ENCODE measurements at regions not wholly inside any gene's neighbourhood (a gene's known extent, or its start where the extent isn't known, plus 50 kb on each side); places are given as distances from the start of the nearest gene placed in this dataset.

DNA sequence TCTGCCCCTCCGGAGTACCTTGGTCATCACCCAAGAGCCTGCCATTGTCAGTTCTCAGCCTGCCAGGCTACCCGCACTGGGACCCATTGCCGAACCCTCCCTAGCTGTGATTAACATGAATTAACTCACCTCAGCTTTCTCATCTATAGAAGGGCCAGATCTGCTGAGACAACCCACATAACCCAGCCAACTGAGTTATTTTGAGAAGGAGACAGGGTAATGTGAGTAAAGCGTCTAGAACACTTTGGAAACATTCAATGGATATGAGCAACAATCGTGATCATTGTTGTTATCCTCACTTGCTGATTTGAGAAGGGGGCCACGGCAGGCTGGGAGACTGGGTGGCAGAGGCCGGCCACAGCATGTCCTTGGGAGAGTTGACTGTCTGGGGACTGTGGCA, 196.8 kb downstream of the GLI2 start:
- Histone ChIP-seq H3K4me3 (no peak overlapping the region), H3K9me3 (replicated peaks) (peaks cover 5% of the 10 kb centered on the region), H3K27me3 (ENCODE audit: low read depth) (peaks cover 16% of the 10 kb centered on the region), H3K36me3 (no peaks in the 10 kb centered on the region), H3K4me1 (peaks cover 13% of the 10 kb centered on the region), H3K27ac (replicated peaks) (no peak overlapping the region)
- TF ChIP-seq, protein P1, sequence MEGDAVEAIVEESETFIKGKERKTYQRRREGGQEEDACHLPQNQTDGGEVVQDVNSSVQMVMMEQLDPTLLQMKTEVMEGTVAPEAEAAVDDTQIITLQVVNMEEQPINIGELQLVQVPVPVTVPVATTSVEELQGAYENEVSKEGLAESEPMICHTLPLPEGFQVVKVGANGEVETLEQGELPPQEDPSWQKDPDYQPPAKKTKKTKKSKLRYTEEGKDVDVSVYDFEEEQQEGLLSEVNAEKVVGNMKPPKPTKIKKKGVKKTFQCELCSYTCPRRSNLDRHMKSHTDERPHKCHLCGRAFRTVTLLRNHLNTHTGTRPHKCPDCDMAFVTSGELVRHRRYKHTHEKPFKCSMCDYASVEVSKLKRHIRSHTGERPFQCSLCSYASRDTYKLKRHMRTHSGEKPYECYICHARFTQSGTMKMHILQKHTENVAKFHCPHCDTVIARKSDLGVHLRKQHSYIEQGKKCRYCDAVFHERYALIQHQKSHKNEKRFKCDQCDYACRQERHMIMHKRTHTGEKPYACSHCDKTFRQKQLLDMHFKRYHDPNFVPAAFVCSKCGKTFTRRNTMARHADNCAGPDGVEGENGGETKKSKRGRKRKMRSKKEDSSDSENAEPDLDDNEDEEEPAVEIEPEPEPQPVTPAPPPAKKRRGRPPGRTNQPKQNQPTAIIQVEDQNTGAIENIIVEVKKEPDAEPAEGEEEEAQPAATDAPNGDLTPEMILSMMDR (IDR thresholded peaks at IDR 0.05; ENCODE audit: borderline replicate concordance): no peak
- no peak for DNase-seq
- intact Hi-C loops (cut with micrococcal nuclease): no loop called here

DNA sequence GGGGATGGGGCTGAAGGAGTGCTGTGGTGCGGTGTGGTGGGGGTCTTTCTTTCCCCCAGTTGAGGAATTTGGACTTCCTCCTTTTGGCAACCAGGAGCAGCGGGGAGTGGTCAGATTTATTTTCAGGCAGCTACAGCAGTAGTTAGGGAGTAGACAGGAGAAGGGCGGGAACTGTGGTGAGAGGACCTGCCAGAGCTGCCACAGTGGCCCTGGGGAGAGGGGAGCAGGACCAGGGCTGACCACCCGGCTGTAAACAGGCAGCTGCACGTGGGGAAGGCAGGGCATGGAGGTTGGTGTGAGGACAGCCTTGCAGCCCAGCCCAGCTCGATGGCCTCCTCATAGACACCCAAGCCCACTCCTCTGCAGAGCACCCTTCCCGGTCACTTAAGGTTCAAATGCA, 197.2 kb downstream of the GLI2 start:
- TF ChIP-seq, protein P1 (IDR thresholded peaks at IDR 0.05; ENCODE audit: borderline replicate concordance): no peak
- DNase-seq: no peak

DNA sequence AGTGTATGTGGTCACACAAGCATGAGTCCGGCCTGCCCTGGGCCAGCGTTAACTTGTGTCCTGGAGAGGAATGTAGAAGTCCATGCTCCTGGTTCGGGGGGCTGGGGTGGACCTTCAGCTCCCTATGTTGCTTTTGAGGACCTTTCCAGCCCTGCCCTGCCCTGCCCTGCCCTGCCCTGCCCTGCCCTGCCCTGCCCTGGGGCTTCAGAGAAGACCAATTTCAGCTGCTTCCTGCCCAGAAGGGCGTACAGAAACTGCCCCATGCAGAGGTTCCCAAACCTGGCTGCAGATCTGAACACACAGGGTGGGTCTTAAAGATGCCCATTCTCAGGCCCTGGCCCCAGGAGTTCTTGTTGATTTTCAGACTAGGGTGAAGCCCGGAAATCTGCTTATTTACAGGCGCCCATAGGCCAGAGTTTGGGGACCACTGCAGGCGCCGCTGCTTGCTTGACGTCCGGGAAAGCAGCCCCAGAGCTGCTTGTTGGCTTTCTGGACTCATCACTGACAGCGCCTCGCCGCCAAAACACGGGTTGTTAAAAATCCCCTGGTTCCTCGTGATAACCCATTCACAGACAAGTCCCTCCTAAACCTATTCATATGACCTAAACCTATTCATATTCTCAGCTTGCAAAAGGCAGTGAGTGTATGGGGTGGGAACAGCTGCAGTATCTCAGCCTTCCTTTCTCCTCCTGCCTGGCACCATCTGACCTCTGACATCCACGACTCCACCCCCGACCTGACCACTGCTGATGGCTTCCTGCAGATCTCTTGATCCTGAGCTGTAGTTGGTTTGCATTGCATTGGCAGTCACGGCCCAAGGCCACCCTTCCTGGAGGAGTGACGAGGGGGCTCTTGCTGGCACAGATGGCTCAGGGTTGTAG, 198.3 kb downstream of the GLI2 start:
- TF ChIP-seq, protein P1 (IDR thresholded peaks at IDR 0.05; ENCODE audit: borderline replicate concordance): no peak
- DNase-seq: no peak
- H3K9me3 ChIP-seq (replicated peaks): peaks cover 5% of the 10 kb centered on the region
- H3K27me3 ChIP-seq (ENCODE audit: low read depth): peaks cover 16% of the 10 kb centered on the region
- H3K4me3 ChIP-seq: no peak overlapping the region
- H3K4me1 ChIP-seq: peaks cover 25% of the 10 kb centered on the region
- no peak overlapping the region for H3K27ac ChIP-seq (replicated peaks)
- intact Hi-C loops (cut with micrococcal nuclease): no loop called here
- no peaks in the 10 kb centered on the region for H3K36me3 ChIP-seq

More for the DNA sequence above, 197.2 kb downstream of the GLI2 start:
- Histone ChIP-seq H3K27ac (replicated peaks) (no peak overlapping the region), H3K27me3 (ENCODE audit: low read depth) (peaks cover 16% of the 10 kb centered on the region), H3K9me3 (replicated peaks) (peaks cover 5% of the 10 kb centered on the region), H3K4me1 (peaks cover 18% of the 10 kb centered on the region), H3K36me3 (no peaks in the 10 kb centered on the region), H3K4me3 (no peak overlapping the region)
- intact Hi-C loops (cut with micrococcal nuclease): no loop called here

DNA sequence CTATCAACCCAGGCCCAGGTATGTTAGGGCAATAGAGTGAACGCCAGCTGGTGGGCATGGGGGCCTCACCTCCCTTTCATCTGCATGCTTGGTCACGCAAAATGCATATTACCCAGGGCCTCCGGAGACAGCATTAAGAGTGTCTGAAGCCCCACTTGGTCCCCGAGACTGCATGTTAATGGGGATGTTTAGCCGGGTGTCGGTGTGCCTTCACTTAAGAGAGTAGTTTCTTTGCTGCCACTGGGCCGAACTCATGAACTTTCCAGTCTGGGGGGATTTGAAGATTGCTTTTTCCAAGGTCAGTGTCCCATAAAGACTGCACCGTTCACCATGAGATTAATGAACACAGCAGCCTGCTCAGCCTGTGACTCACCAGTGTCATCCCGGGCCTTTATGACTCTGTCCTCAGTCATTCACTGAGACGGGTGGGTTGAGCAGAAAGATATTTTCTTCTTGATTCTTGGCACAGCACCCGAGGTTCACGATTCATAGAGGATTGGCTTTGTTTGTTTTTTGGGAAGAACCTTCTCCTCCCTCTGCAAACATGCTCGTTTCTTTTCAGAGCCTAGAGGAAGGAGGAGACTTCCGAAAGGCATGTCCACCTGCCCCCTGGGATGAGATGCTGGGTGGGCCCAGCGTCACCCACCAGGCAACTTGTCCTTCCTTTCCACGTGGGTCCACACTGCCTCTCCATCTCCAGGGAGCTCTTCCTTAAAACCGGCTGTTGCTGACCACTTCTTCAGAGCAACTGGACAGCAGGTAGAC, 199.1 kb downstream of the GLI2 start:
- Histone ChIP-seq H3K9me3 (replicated peaks) (peaks cover 5% of the 10 kb centered on the region), H3K4me3 (no peak overlapping the region), H3K27me3 (ENCODE audit: low read depth) (peaks cover 16% of the 10 kb centered on the region), H3K27ac (replicated peaks) (no peak overlapping the region), H3K36me3 (no peaks in the 10 kb centered on the region), H3K4me1 (peaks cover 29% of the 10 kb centered on the region)
- intact Hi-C loops (cut with micrococcal nuclease): no loop called here
- no peak for DNase-seq
- TF ChIP-seq, protein P1 (IDR thresholded peaks at IDR 0.05; ENCODE audit: borderline replicate concordance): no peak

DNA sequence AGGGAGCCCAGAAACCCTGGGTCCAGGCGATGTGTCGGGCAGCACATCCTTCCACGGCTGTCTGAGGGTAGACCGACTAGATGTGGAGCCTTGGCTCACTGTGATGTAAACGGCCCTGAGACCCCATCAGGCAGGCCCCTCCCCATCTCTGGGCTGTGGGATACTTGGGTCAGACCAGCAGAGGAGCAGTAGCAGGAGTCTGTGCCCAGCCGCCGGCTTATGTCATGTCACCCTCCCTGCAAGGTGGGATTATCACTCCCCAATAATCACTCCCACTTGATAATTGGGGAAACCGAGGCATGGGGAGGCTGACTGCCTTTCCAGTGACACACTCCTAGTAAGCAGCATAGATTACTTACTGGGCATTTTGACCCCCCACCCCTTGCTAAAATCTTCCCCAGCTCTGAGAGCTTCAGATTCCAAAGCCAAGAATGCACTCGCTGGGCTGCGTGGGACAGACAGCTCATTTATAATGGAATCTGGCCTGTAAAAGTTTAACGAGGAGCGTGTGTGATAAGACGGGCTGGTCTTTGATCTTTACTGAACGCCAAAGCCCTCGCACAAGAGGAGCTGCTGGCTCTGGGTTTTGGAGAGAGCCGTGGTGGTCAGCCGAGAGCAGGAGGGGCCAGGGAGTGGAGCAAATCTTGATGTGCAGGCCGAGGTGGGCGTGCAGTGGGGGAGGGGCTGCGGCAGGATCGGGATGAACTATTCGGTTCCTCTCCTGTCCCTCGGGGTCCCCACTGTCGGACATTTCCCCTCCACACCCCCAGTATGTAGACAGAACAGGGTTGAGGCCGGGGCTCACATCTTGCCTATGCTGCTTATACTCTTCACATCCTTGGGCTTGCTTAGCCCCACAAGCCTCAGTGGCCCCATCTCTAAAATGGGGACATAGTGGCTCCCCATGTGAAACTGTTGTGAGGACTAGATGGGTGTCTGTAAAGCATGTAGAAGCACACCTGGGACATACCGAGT, 200.0 kb downstream of the GLI2 start:
- H3K27ac ChIP-seq (replicated peaks): no peak overlapping the region
- H3K4me3 ChIP-seq: no peak overlapping the region
- DNase-seq: no peak
- no peaks in the 10 kb centered on the region for H3K36me3 ChIP-seq
- H3K9me3 ChIP-seq (replicated peaks): peaks cover 5% of the 10 kb centered on the region
- peaks cover 16% of the 10 kb centered on the region for H3K27me3 ChIP-seq (ENCODE audit: low read depth)
- H3K4me1 ChIP-seq: peaks cover 32% of the 10 kb centered on the region
- intact Hi-C loops (cut with micrococcal nuclease): no loop called here
- TF ChIP-seq, protein P1 (IDR thresholded peaks at IDR 0.05; ENCODE audit: borderline replicate concordance): no peak

Data from left ventricle myocardium inferior (tissue), 1 donor.